ENCODE measurements at regions not wholly inside any gene's neighbourhood (a gene's known extent, or its start where the extent isn't known, plus 50 kb on each side); places are given as distances from the start of the nearest gene placed in this dataset.

GRCh38 chr12:39123580-39124253 lies 218.3 kb upstream of the CPNE8 start:
- Histone ChIP-seq H3K9ac (replicated peaks; ENCODE audit: extremely low read depth, insufficient read depth, low read length) (no peak overlapping the region), H3K27ac (ENCODE audit: insufficient read depth, low read depth, low read length) (no peak overlapping the region), H3K4me3 (replicated peaks in 1 of 3; ENCODE audit: insufficient read depth in 1 of 3, low read depth in 1 of 3, low read length in 3 of 3) (no peak overlapping the region), H3K27me3 (ENCODE audit: control insufficient read depth in 2 of 2, insufficient read depth in 2 of 2, low read length in 2 of 2) (no peaks in the 10 kb centered on the region), H4K20me1 (replicated peaks; ENCODE audit: control insufficient read depth, extremely low read depth, insufficient read depth, low read length) (no peaks in the 10 kb centered on the region), H3K4me1 (ENCODE audit: control insufficient read depth, extremely low read depth, insufficient read depth, low read length) (peaks cover 24% of the 10 kb centered on the region), H3K4me2 (ENCODE audit: insufficient read depth, low read length) (peak overlapping the region; percentile 12), H2AFZ (ENCODE audit: low read depth, low read length) (no peak overlapping the region), H3K9me1 (replicated peaks; ENCODE audit: control insufficient read depth, extremely low read depth, insufficient read depth, low read length) (no peaks in the 10 kb centered on the region), H3K79me2 (ENCODE audit: control insufficient read depth, insufficient read depth, low read length) (no peaks in the 10 kb centered on the region), H3K9me3 (replicated peaks; ENCODE audit: control insufficient read depth, insufficient read depth, low read length) (no peaks in the 10 kb centered on the region), H3K36me3 (ENCODE audit: control insufficient read depth in 2 of 2, extremely low read depth in 1 of 2, insufficient read depth in 2 of 2, low read length in 2 of 2) (no peaks in the 10 kb centered on the region)
- dilution Hi-C loops (cut with MboI; ENCODE audit: extremely low pct_ligation_motif_present, low sequenced_read_pairs) = no loop called here
- CTCF ChIA-PET = no interaction called here
- TF ChIP-seq FOS (IDR thresholded peaks at IDR 0.05; ENCODE audit: borderline replicate concordance, insufficient read depth, low read length) = peak; percentile 53
- no peak for TF ChIP-seq CTCF (IDR thresholded peaks at IDR 0.05; ENCODE audit: extremely low read depth in 1 of 2, insufficient read depth in 1 of 2, low read depth in 1 of 2, low read length in 2 of 2)
- TF ChIP-seq JUN (IDR thresholded peaks at IDR 0.05; ENCODE audit: borderline replicate concordance, insufficient read depth, insufficient read length, low read depth) = no peak
- TF ChIP-seq POLR2A (IDR thresholded peaks at IDR 0.05; ENCODE audit: low read depth, low read length) = no peak
- no peak for TF ChIP-seq MYC (IDR thresholded peaks at IDR 0.05; ENCODE audit: low read depth, low read length)
- peak; percentile 97 for TF ChIP-seq GATA2 (IDR thresholded peaks at IDR 0.05; ENCODE audit: insufficient read depth, insufficient read length, low read depth, low read length)
- TF ChIP-seq POLR2AphosphoS5 (IDR thresholded peaks at IDR 0.05; ENCODE audit: insufficient read depth, low read depth, low read length) = peak; percentile 52
- POLR2A ChIA-PET = no interaction called here
- intact Hi-C loops (cut with micrococcal nuclease) = no loop called here
- DNase-seq (ENCODE audit: low read depth, low spot score) = peak; percentile 43
- peak; percentile 88 for FAIRE-seq
- BruUV-seq (replicated peaks) = no TSS peak

Measured in endothelial cell of umbilical vein (primary cell).